GM21360 (cell line): ENCODE measurements at regions not wholly inside any gene's neighbourhood (a gene's known extent, or its start where the extent isn't known, plus 50 kb on each side); places are given as distances from the start of the nearest gene placed in this dataset.
"Not testable (repeated sequence)": the region's sequence is repeated elsewhere in the genome, so short reads cannot be mapped to it uniquely, and the experiment has no call there.

ENCODE experiments used
- ATAC-seq: cut with Tn5 transposase; IDR thresholded peaks from one replicate; pipeline ENCODE4 v1.9.1; 2021; ENCODE audit warnings: mild to moderate bottlenecking, moderate library complexity; ENCODE audit not compliant: unreplicated experiment

DNA sequence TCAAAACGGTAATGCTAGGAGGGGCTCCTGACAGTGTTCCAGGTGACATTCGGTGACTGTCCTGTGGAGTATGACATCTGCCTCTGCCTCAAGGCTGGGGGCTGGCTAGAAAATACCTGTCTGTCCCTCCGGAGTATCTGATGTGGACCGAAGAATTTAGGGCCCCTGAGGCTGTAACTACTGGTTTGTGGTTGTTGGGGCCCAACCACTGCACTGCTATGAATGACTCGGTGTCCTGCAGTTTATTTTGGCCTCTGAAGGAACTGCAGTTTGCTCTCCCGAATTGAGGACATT, 198.9 kb upstream of the CAND1 start:
- ATAC-seq: no peak

DNA sequence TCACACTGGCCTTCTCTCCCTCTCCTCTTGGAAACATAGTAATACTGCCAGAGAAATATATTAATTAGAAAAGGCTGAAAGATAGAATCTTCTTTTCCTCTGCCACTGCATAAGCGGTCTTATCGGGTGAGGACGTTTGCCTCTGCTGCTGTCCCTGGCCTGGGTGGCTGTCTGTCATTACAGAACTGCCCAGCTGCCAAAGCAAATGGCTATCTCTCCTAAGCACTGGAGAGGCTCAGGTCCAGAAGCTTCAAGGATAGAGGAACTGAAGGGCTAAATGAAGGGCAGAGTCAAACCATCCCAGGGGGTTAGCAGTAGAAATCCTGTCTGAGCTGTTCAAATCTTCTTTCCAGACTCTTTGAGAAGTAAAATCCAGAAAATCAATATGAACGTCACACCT, 198.6 kb upstream of the CAND1 start:
- no peak for ATAC-seq

DNA sequence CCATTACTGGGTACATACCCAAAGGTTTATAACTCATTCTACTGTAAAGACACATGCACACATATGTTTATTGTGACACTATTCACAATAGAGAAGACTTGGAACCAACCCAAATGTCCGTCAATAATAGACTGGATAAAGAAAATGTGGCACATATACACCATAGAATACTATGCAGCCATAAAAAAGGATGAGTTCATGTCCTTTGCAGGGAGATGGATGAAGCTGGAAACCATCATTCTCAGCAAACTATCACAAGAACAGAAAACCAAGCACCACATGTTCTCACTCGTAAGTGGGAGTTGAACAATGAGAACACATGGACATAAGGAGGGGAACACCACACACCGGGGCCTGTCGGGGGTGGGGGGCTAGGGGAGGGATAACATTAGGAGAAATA, 196.9 kb upstream of the CAND1 start:
- not testable (repeated sequence) for ATAC-seq

DNA sequence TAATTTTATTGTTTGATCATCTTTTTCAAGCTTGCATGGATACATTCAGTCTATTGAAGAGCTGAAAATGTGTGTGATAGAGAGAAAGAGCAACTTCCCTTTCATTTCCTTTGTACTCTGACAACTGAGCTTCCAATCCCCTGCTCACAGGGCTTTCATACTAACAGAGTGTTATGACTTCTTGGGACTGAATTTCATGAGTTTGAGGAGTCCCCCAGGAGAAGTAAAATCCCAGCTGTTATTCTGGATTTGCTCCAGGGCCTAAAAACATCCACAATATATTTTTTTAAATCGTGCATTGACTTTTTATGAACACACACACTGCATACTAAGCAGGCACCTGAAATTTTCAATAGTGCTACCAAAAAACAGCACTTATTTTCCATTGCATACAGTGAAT, 195.8 kb upstream of the CAND1 start:
- no peak for ATAC-seq

DNA sequence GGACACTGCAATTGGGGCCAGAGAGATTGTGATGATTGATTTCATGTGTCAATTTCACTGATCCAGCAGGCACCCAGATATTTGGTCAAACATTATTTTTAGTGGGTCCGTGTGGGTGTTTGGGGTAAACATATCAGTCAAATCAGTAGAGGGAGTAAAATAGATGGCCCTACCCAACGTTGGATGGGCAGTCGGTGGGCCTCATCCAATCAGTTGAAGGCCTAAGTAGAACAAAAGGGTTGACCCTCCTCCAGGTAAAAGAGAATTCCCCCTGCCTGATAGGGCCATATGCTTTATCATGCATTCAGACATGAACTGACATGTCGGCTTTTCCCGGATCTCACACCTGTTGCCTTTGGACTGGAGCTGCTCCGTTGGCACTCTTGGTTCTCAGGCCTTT, 195.1 kb upstream of the CAND1 start:
- no peak for ATAC-seq

DNA sequence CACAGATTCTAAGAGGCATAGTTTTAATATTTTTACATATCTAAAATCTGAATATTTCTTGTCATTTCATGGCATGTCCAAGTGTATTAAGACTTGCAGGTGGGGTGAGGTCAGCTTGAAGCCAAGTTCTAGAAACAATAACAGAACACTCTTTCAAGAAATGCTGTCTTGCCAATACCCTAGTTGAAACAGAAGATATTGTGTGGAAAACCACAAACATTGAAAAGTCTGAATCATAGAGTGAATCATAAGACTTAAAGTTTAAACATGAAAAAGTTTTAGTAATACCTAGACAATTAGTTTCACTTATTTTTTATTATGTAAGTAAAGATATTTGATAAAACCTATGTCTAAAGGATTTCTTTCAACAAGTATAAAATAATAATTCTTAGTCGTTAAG, 191.5 kb upstream of the CAND1 start:
- no peak for ATAC-seq

DNA sequence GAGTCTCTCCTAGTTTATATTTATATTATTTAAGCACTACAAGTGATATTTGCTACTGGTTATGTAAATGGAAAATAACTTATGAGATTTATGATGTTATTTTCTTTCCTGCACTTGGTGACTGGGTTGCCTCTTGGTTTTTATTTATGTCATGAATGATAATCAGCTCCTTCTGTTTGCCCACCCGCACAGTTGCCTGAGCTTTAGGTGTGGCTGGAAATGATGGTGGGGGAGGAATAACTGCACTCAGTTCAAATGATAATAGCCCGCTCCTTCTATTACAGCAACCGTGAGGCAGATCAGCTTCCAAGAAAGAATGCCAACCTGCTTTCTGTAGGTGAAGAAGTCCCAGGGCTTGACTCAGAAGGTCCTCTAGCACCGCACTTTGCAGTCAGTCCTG, 190.2 kb upstream of the CAND1 start:
- no peak for ATAC-seq

DNA sequence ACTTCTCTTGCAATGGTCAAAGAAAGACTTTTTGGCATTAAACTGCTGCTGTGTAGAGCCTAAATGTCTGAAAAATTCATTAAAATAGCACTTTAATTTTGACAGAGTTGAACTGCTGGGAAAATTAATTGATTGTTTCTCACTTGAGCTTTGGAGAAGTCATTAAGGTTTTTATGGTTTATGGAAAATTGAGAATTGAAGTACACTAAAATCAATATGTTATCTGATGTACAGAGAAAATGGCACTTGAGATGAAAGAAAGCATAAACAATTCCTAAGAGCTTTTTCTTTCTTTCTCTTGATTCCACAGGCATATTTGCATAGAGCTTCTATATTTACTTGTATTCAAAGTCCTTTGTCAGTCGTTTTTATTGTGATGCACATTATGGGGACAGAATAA, 188.5 kb upstream of the CAND1 start:
- no peak for ATAC-seq

DNA sequence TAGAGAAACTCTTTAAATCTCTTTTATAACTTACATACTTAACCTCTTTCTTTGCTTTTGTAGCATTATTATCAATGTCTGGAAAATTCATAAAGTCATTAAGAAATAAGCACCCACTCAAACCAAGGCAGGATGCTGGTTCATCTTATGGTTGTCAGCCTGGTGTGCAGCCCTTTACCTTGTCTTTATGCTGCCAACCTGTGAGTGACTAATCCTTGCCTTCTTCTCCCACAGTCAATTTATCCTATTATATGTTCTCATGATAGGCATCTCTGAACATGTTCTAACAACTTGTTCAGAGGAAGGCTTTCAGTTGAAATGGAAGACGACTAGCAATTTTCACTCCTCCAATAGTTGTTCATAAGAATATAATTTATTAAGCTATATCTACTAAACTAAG, 186.9 kb upstream of the CAND1 start:
- ATAC-seq: no peak

DNA sequence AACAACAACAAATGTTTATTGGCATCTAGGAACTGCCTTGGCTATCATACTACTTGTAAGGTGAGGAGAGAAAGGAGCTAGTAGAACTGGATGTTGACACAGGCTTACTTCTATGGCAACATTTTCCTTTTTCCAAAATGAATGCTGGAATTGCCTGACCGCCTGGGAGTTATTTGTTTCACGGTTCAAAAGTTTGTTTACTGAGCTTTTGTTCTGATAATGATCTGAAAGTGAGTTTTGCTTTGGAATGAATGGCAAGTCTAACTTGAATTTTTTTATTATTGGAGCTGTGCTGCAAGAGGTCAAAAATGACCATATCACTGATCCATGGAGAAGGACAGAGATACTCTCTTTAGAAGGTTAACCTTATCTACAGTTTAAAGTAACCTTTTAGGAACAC, 183.5 kb upstream of the CAND1 start:
- no peak for ATAC-seq

DNA sequence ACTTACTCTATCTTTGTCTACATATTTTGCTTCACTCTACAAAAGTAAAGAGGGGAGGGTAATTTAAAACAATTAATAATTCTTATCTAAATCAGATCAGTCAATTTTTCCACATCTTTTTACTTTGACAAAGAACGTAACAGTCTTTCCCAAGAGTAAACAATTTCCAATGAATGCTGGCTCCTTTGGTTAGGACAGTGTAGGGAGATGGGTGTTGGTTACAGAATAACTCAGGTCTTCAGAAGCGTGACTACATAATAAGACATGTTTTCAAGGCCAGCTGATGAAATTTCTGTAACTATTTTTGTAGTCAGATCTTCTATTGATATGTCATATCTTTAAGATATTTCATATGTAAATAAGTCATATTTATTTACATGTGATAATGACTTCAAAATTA, 183.0 kb upstream of the CAND1 start:
- no peak for ATAC-seq

DNA sequence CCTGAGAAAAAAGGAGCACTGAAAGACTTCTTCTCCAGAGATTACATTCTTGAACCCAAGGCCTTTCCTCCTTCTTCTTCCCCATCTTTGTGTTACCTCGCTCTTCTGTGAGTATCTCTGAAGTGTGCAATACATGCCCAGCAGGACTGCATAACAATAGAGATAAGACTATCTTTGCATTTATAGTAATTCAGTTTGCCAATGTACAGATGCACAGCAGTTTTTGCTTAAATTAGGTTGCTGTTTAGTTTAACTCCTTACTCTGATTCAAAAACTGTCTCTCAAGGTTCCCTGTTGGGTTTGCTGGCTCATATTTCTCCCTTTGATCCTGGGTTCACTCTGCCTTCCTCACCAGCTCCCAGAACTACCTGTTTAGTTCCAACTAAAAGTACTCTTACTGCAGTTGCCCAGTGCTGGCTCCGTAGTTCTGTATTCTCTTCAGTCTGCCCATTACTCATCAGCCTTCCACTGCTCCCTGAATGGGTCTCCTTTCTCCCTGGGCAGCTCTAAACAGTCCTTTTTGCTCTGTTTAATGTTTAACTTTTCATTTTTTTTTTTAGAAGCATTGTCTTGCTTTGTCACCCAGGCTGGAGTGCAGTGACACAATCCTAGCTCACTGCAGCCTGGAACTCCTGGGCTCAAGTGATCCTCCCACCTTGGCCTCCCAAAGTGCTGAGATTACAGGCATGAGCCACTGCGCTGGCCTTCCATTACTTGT, 180.6 kb upstream of the CAND1 start:
- ATAC-seq: no peak

DNA sequence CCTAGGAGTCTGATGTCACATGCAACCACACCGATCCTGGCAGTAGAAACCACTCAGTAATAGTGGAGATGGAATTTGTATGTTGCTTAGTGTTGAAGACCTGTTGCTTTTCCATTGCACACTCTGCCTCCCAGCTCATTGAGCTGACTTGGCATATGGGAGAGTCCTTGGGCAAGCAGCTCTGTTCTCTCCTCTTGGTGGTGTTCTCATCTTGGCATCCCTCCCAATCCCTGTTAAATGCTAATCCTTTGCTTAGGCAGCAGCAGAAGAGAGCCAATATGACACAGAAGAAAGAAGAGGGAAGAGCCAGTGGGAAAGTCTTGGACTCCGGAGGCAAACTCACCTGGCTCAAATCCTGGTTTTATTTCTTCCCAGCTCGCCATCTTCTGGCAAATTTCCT, 178.0 kb upstream of the CAND1 start:
- ATAC-seq: no peak

DNA sequence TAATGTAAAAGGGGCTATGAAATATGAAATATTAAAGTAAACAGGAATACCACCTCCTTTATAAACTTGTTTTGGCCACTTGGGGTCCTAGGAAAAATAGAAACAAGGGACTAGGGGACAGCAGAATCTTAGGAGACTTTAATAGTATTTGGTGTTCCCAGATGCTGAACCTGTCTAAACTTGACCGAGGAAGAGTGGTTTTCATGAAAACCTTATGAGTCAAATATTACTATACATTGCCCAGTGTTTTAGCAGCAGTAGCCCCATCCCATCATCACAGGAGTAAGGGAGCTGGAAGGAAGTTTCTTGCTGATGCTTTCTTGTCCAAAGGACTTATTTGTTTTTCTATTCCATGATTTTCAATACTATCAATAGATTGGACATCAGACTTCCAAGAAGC, 177.5 kb upstream of the CAND1 start:
- no peak for ATAC-seq

DNA sequence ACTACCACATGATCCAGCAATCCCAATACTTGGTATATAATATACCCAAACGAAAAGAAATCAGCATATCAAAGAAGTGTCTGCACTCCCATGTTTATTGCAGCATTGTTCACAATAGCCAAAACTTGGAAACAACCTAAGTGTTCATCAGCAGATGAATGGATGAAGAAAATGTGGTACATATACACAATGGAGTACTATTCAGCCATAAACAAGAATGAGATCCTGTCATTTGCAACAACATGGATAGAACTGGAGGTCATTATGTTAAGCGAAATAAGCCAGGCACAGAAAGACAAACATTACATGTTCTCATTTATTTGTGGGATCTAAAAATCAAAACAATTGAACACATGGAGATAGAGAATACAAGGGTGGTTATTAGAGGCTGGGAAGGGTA, 176.2 kb upstream of the CAND1 start:
- not testable (repeated sequence) for ATAC-seq

DNA sequence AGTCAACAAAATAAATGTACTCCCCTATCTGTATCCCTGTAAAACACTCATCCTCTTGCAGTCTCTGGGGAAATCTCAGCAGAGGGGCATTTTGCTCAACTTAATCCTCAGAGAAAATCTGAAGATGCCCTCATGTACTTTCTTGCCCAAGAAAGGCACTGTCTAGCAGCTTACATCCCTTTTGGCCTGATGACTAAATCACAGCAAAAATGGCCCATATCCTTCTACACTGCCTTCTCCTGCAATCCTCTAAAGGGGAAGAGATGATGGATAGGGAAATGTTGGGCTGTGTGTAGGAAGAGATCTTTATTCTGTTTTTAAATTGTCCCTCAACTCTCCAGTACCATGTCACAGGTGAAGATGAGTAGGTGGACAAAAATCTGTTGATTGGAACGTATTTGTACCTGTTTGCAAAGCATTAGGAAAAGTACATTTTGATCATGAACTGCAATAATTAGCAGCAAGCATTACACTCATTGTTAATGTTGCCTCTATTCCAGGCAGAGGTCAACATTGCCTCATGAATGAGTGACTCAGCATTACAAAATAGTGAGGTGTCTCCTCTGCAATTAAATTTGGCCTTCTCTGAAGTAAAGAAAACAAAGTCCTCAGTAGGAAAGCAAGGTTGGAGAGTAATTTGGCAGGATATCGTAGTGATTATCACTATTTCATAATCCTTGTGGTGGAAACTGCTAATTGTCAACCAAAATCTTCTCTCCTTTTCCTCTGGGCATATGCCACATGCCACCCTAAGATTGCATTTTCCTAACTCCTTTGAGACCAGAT, 172.4 kb upstream of the CAND1 start:
- ATAC-seq: no peak

DNA sequence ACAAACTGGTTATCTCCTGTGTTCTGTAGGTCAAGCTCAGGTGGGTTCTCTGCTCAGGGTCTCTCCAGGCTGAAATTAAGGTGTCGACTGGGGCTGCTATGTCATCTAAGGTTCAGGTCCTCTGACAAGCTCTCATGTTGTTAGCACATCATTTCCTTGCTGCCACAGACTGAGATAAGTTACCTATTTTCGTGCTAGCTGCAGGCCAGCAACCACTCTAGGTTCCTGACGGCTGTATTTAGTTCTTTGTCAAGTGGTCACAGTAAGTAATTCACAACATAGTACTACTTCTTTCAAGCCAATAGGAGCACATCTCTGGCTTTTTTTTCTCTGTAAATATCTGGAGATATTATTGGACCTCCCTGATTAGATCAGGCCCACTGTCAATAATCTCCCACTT, 169.3 kb upstream of the CAND1 start:
- ATAC-seq: no peak

DNA sequence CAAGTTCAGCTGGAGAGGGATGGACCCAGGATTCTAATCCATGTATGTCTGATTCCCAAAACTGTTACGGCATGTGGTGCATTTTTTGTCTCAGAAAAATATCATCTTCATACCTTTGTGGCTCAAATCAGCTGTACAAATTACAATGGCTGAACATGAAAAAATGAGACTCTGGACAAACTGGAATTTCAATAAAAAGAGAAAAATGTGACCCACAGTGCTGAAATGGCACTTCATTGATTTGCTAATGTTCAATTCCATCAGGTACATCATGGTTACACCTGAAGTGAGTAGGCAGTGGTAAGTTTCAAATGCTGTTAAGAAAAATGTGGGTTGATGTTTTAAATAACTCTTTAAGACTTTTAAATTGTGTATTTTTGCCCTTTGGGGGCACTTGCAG, 165.6 kb upstream of the CAND1 start:
- no peak for ATAC-seq

DNA sequence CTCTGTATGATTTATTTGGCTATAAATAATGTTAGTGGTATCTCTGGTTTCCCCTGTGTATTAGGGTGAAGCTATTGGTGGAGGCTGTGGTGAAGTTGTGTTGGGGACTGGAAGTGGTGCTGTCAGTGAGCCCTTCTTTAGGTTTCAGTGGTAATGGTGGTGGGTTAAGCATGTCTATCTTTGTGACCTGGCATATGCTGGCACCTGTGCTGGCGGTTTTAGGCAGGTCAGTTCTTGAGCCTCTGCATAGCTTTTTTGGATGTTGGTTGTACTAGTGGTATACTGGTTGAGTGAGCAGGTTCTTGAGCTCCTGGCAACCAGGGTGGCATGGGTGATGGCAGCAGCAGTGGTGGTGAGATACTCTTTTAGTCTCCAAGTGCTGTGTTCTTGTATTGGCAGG, 161.9 kb upstream of the CAND1 start:
- ATAC-seq: no peak

DNA sequence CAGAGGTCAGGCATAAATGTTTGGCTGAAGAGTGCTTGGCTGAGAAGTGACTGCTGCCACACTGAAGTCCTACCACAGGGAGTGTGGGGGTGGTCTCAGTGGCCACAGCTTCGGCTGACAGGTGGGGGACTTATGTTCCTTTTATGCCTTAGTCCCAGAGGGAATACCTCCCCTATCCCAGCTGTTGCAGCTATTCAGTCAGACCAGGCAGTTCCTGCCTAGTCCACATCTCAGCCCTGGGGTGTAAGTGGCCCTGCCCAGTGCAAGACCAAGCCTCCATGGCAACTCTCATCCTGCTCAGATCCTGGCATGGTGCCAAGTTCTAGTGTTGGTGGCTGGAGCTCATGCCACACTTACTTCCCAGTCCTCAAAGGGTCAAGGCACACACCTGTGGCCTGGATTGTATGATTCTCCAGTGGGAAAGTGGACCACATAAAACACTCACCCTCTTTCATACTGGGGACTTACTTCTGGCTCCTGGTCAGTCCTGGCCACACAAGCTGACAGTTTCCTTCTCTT, 161.3 kb upstream of the CAND1 start:
- ATAC-seq: no peak

DNA sequence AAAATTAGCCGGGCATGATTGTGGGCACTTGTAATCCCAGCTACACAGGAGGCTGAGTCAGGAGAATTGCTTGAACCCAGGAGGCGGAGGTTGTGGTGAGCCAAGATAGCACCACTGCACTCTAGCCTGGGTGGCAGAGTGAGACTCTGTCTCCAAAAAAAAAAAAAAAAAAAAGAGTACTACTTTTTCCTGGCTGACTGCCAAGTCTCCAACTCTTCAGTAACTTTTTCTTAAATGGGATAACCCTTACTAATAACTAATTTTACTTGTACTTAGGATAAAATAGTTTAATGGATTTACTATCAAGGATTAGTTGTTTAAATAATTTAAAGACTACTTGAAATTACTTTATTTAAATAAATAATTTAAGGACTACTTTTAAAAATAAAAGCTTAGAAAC, 158.8 kb upstream of the CAND1 start:
- ATAC-seq: not testable (repeated sequence)

DNA sequence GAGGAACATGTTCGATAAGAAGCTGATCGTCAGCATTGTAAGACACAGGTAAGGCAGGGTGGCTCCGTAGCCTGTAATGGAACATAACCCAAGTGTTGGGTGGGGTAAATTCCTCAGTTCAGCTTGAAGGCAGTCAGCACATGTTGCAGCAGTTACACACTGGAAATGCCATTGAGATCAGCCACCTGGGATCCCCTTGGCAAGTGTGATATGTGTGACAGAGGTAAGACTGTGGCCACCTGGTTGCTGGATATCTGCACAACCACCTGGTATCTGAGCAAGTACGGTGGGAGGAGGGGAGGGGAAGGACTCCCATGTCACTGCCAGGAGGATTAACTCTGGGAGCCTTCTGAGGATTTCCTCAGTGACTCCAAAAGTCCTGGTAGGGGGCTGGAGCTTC, 158.0 kb upstream of the CAND1 start:
- no peak for ATAC-seq

DNA sequence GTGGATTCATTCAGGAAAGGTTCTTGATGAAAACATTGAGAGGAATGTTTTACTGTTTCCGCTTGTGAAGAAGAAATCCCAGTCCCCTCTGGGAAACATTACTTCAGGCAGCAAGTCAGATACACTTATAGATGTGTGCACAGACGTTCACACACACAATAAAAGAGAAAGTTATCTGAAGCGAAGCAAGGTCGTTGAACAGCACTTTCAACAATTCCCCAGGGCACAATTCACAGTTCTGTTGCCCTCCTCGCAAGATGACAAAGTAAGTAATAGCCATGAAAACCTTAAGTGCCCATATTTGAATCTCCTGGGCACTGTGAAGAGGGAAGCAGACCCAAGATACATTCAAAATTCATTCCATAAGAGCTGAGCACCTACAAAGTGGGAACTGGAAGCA, 156.6 kb upstream of the CAND1 start:
- no peak for ATAC-seq
